ENCODE measurements at regions not wholly inside any gene's neighbourhood (a gene's known extent, or its start where the extent isn't known, plus 50 kb on each side); places are given as distances from the start of the nearest gene placed in this dataset.

DNA sequence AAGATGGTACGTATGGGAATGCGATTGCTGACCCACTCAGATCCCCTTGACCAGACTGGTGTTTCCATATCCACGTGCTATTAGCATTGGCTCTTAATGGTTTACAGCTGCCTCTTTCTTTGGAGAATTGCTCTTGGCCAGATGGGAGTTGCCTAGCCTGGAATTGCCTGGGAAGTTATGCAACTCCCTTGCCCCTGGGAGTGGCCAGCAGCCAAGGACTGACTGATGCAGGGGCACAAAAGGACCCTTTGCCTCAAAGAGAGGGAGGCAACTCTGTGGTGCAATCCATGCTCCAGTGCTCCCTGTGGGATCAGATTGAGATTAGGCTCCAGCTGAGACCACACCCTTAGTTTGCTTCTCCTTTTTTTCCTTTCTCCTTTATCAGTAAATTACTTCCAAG is 203.5 kb upstream of the JAG1 start:
- H3K4me3 ChIP-seq = no peak overlapping the region
- TF ChIP-seq POLR2AphosphoS5 (IDR thresholded peaks at IDR 0.05) (no peak), POLR2A (IDR thresholded peaks at IDR 0.05) (no peak), EP300 (IDR thresholded peaks at IDR 0.05) (no peak)
- TF ChIP-seq, protein P1, sequence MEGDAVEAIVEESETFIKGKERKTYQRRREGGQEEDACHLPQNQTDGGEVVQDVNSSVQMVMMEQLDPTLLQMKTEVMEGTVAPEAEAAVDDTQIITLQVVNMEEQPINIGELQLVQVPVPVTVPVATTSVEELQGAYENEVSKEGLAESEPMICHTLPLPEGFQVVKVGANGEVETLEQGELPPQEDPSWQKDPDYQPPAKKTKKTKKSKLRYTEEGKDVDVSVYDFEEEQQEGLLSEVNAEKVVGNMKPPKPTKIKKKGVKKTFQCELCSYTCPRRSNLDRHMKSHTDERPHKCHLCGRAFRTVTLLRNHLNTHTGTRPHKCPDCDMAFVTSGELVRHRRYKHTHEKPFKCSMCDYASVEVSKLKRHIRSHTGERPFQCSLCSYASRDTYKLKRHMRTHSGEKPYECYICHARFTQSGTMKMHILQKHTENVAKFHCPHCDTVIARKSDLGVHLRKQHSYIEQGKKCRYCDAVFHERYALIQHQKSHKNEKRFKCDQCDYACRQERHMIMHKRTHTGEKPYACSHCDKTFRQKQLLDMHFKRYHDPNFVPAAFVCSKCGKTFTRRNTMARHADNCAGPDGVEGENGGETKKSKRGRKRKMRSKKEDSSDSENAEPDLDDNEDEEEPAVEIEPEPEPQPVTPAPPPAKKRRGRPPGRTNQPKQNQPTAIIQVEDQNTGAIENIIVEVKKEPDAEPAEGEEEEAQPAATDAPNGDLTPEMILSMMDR (IDR thresholded peaks at IDR 0.05) = no peak
- H3K4me1 ChIP-seq = no peaks in the 10 kb centered on the region
- 73 to 87% methylated on average over 3 of the region's 3 CpGs for WGBS, 2 donors
- H3K36me3 ChIP-seq = no peaks in the 10 kb centered on the region
- H3K9me3 ChIP-seq = peaks cover 0 to 5% (median 2%) of the 10 kb centered on the region in 4 donors
- DNase-seq = no peak
- H3K27me3 ChIP-seq = no peaks in the 10 kb centered on the region
- H3K27ac ChIP-seq = no peak overlapping the region
- intact Hi-C loops (cut with DNase I) = no loop called here

DNA sequence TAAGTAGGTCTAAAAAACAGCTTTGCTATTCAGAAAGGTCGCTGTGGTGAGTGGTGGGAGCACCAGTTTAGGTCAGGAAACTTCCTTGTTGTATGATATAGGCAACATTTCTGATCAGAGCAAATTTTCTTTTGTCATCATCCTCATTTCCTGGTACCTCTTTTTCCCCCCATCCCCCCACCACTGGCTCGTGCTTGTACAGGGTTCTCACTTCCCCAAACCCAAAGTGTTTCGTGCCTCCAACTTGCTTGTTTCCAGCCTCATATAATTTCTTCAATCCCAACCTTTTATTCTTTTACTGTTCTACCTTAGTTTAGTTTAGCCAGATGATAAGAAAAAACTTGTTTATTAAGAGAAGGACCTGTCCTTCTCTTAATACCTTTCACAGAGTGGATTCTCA is 209.4 kb upstream of the JAG1 start:
- peaks cover 0 to 2% (median 0%) of the 10 kb centered on the region in 4 donors for H3K9me3 ChIP-seq
- no peaks in the 10 kb centered on the region for H3K27me3 ChIP-seq
- intact Hi-C loops (cut with DNase I) = no loop called here
- DNase-seq = no peak
- H3K4me1 ChIP-seq = no peaks in the 10 kb centered on the region
- WGBS, 2 donors = 71 to 84% methylated on average over 3 of the region's 3 CpGs
- TF ChIP-seq POLR2A (IDR thresholded peaks at IDR 0.05) (no peak), POLR2AphosphoS5 (IDR thresholded peaks at IDR 0.05) (no peak), EP300 (IDR thresholded peaks at IDR 0.05) (no peak)
- TF ChIP-seq, protein P1 (IDR thresholded peaks at IDR 0.05) = no peak
- H3K27ac ChIP-seq = no peak overlapping the region
- no peak overlapping the region for H3K4me3 ChIP-seq
- no peaks in the 10 kb centered on the region for H3K36me3 ChIP-seq

DNA sequence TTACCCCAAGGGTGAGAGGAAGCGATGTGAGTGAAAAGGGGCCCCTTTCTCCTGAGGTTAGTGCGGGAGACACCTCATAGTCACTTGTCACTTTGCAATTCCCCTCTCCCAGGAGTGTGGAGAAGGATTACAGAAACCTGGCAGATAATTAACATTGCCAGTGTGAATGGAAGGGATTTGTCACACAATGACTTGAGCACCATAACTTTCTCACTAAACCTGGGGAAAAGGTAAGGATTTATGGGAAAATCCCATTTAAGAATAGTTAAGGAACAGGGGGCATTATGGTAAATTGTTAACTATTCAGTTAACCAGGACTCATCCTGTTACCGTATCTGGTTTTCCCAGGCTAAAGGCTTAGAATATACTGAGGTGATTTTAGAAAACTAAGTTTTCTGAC is 219.5 kb upstream of the JAG1 start:
- no peaks in the 10 kb centered on the region for H3K36me3 ChIP-seq
- H3K9me3 ChIP-seq = no peaks in the 10 kb centered on the region
- no peak for DNase-seq
- no peaks in the 10 kb centered on the region for H3K27me3 ChIP-seq
- H3K4me1 ChIP-seq = no peaks in the 10 kb centered on the region
- no peak for TF ChIP-seq POLR2AphosphoS5 (IDR thresholded peaks at IDR 0.05)
- no peak for TF ChIP-seq EP300 (IDR thresholded peaks at IDR 0.05)
- TF ChIP-seq POLR2A (IDR thresholded peaks at IDR 0.05) = no peak
- no peak overlapping the region for H3K4me3 ChIP-seq
- no peak overlapping the region for H3K27ac ChIP-seq
- intact Hi-C loops (cut with DNase I) = no loop called here
- 92 to 94% methylated on average over 3 of the region's 3 CpGs for WGBS, 2 donors

DNA sequence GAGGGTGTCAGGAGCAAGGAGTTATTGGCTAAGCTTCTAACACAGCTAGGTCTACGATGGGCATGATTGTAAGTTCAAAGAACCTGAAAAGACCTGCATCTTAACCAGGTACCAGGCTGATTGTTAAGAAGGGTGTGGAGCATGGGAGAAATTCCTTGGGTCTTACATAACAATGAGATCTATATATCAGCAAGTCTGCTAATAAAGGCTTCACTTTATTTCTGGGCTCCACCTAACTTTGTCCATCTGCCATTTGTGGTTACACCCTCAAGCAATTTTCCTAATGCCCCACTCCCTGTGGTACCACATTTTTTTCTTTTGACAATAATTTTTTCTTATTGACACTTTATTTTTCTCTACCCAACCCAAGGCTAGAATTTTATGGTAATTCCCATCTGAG is 223.5 kb upstream of the JAG1 start:
- WGBS, 2 donors = 89 to 93% methylated on average over 1 of the region's 1 CpG
- intact Hi-C loops (cut with DNase I) = no loop called here
- TF ChIP-seq EP300 (IDR thresholded peaks at IDR 0.05) (no peak), POLR2A (IDR thresholded peaks at IDR 0.05) (no peak), POLR2AphosphoS5 (IDR thresholded peaks at IDR 0.05) (no peak)
- TF ChIP-seq, protein P1 (IDR thresholded peaks at IDR 0.05) = no peak
- no peak for DNase-seq
- H3K36me3 ChIP-seq = no peaks in the 10 kb centered on the region
- H3K4me1 ChIP-seq = peaks cover 0 to 5% (median 2%) of the 10 kb centered on the region in 4 donors
- H3K9me3 ChIP-seq = no peaks in the 10 kb centered on the region
- no peaks in the 10 kb centered on the region for H3K27me3 ChIP-seq
- no peak overlapping the region for H3K4me3 ChIP-seq
- H3K27ac ChIP-seq = no peak overlapping the region

DNA sequence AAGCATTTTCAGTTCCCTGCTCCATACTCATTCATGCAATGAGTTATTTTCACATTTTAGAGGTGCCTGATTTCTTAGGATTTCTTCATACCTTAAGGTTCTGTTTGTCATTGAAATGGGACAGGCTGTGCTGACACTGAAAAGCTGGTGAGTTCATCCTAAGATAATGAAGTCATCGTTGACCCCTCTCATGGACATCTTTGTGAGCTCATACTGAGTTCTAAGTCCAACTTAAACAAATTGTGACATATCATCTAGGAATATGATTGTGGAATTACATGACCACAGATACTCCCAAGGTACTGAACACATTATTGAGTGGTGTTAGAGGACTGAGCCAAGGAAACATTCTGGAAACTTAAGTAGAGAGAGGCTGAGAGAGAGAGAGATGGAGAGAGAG is 224.8 kb upstream of the JAG1 start:
- no peak for TF ChIP-seq POLR2A (IDR thresholded peaks at IDR 0.05)
- TF ChIP-seq, protein P1 (IDR thresholded peaks at IDR 0.05) = no peak
- no peak for TF ChIP-seq EP300 (IDR thresholded peaks at IDR 0.05)
- no peak for TF ChIP-seq POLR2AphosphoS5 (IDR thresholded peaks at IDR 0.05)
- no peak overlapping the region for H3K4me3 ChIP-seq
- H3K4me1 ChIP-seq = peaks cover 0 to 5% (median 4%) of the 10 kb centered on the region in 4 donors
- no peaks in the 10 kb centered on the region for H3K36me3 ChIP-seq
- DNase-seq = no peak
- intact Hi-C loops (cut with DNase I) = no loop called here
- no peaks in the 10 kb centered on the region for H3K27me3 ChIP-seq
- peak overlapping the region in 1 of 4 donors; percentile 14 for H3K27ac ChIP-seq
- H3K9me3 ChIP-seq = no peaks in the 10 kb centered on the region
- WGBS, 2 donors = 74 to 92% methylated on average over 1 of the region's 1 CpG

Measured in sigmoid colon (tissue), 6 donors.